ENCODE measurements at regions not wholly inside any gene's neighbourhood (a gene's known extent, or its start where the extent isn't known, plus 50 kb on each side); places are given as distances from the start of the nearest gene placed in this dataset.

DNA sequence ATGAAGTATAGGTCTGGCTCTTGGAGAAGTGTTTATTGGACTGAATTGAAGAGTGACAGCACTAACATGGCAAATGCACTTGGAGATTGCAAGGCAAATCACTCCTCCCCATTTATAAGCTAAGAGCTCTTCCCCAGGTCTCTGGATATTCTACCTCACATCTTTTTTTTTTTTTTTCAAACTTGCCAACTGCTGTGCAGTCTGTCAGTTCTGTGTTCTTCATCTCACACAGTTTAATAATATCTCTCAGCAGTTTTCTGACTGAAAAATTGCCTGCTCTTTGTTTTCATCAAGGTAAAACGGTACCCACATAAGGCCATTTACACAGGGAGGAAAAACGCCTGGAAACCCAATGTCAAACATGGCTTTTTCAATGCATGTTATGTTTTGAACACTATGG, 186.1 kb upstream of the B3GALT2 start:
- TF ChIP-seq, protein P1, sequence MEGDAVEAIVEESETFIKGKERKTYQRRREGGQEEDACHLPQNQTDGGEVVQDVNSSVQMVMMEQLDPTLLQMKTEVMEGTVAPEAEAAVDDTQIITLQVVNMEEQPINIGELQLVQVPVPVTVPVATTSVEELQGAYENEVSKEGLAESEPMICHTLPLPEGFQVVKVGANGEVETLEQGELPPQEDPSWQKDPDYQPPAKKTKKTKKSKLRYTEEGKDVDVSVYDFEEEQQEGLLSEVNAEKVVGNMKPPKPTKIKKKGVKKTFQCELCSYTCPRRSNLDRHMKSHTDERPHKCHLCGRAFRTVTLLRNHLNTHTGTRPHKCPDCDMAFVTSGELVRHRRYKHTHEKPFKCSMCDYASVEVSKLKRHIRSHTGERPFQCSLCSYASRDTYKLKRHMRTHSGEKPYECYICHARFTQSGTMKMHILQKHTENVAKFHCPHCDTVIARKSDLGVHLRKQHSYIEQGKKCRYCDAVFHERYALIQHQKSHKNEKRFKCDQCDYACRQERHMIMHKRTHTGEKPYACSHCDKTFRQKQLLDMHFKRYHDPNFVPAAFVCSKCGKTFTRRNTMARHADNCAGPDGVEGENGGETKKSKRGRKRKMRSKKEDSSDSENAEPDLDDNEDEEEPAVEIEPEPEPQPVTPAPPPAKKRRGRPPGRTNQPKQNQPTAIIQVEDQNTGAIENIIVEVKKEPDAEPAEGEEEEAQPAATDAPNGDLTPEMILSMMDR (IDR thresholded peaks at IDR 0.05; ENCODE audit: low read depth, low read length): no peak
- DNase-seq (ENCODE audit: extremely low read depth, low read depth): no peak

DNA sequence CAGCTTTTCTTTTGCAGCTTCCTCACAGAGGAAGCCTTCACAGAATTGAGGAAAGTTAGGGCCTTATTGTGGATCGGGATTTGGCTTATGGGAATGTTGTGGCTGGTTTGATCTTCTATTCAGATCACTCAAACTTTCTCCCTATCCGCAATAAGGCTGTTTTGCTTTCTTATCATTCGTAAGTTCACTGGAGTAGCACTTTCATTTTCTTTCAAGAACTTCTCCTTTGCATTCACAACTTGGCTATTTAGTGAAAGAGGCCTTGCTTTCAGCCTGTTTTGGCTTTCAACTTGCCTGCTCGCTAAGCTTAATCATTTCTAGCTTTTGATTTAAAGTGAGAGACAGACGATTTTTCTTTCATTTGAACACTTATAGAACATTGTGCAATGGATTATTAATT, 181.9 kb upstream of the B3GALT2 start:
- TF ChIP-seq, protein P1 (IDR thresholded peaks at IDR 0.05; ENCODE audit: low read depth, low read length): no peak
- DNase-seq (ENCODE audit: extremely low read depth, low read depth): no peak

DNA sequence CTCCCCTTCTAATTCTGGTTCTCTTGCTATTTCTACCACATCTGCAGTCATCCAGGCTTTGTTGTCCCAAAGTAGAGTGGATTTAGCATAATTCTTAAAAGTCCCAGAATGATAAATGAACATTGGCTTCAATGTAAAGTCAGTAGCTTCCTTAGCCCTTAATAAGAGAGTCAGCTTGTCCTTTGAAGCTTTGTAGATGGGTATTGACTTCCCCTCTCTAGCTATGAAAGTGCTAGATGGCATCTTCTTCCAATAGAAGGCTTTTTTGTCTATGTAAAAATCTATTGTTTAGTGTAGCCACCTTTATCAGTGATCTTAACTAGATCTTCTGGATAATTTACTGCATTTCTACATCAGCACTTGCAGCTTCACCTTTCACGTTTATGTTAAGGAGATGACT, 181.4 kb upstream of the B3GALT2 start:
- DNase-seq (ENCODE audit: extremely low read depth, low read depth): no peak
- TF ChIP-seq, protein P1 (IDR thresholded peaks at IDR 0.05; ENCODE audit: low read depth, low read length): no peak

DNA sequence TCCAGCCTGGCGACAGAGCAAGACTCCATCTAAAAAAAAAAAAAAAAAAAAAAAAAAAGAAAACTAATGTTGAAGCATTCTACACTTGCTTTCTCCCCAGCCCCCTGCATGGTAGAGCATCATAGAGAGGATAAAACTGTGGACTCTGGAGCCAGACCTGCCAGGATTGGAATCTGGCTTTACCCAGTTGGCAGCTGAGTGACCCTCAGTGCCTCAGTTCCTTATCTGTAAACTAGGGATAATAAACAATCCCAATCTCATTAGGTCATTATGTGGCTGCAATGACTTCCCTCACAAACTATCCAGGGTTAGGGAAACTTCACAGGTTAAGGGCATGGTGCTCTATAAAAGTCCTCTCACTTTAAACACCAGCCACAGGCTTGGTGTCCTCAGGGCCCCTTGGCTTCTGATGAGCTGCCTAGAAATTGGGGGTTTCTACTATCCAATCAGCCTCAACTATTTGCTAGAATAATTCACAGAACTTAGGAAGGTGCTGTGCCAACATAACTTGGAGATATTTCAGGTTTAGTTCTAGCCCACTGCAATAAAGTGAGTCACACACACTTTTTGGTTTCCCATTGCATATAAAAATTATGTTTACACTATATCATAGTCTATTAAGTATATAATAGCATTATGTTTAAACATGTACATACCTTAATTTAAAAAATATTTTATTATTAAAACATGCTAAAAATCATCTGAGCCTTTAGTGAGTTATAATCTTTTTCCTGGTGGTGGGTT, 180.5 kb upstream of the B3GALT2 start:
- DNase-seq (ENCODE audit: extremely low read depth, low read depth): no peak
- TF ChIP-seq, protein P1 (IDR thresholded peaks at IDR 0.05; ENCODE audit: low read depth, low read length): no peak

DNA sequence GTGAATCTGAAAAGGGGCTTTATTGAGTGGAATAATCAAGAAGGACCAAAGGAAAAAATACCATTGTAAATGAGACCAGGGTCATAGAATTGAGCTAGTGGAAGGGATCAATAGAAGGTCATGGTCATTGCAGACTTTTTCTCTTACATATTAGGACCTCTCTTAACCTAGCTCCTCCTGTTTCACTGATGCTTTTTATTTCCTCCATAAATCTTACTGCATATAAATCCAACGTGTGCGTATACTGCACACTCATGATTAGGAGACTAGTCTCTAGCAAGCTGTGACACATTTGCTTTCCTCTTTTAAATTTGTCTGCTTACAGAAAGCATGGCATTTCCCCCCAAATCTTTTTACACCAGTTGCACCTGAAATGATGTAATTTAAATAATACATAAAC, 179.6 kb upstream of the B3GALT2 start:
- no peak for DNase-seq (ENCODE audit: extremely low read depth, low read depth)
- TF ChIP-seq, protein P1 (IDR thresholded peaks at IDR 0.05; ENCODE audit: low read depth, low read length): no peak

DNA sequence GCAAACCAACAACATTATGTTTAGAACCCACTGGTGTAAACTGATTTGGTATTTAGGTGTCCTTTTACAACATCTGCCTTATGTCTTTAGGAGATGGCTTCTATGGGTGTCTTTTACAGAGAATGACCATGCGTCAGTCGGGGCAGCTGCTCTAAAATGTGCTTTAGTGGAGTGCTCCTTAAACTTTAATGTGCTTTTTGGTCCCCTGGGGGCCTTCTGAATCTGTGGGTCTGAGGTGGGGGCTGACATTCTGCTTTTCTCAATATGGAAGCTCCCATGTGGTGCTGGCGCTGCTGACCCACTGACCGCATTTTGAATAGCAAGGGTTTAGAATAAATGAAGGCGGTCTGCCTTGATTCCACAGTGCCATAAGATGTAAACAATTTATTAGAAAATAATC, 173.2 kb upstream of the B3GALT2 start:
- TF ChIP-seq, protein P1 (IDR thresholded peaks at IDR 0.05; ENCODE audit: low read depth, low read length): no peak
- DNase-seq (ENCODE audit: extremely low read depth, low read depth): no peak

DNA sequence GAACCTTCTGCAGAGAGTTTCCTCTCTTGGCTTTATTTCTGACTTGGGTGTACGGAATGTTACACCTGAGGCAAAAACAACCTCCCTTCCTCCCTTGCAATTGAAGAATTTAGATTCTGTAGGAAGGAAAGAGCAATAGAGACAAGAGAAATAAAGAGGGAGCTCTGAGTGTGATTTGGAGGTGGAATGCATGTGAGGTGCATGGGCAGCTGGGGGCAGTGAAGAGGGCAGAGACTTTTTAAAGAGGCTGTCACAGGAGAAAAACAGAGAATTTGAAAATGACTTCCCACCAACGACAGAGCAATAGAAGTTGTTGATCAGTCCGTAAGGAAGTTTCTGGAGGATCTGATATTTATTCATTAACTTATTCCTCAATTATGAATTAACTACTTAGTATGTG, 172.0 kb upstream of the B3GALT2 start:
- TF ChIP-seq, protein P1 (IDR thresholded peaks at IDR 0.05; ENCODE audit: low read depth, low read length): no peak
- DNase-seq (ENCODE audit: extremely low read depth, low read depth): no peak
